ENCODE measurements at regions not wholly inside any gene's neighbourhood (a gene's known extent, or its start where the extent isn't known, plus 50 kb on each side); places are given as distances from the start of the nearest gene placed in this dataset.
A peak's percentile ranks its signal among the peaks of the same experiment; 100 is the strongest.

DNA sequence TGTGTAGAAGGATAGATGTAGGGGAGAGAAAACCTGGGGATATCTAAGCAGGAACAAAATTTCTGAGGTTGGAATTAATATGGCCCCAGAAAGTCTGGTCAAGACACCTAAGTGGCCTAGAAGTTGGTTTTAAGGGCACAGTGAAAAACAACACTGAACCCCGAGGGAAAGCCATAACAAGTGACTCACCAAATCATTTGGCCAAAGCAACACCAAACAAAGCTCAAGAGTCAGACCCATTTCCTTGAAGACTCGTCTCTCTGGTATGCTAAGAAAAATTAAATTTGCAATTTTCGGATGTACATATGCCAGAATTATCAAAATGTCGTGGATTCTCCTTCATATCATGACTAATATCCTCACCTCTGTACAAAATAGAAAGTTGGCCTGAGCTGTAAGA lies 162.9 kb downstream of the SMIM20 start:
- H3K9me3 ChIP-seq (replicated peaks in 1 of 2; ENCODE audit: control insufficient read depth in 1 of 2, insufficient read depth in 1 of 2, low read length in 2 of 2) = no peaks in the 10 kb centered on the region
- Mint-ChIP-seq H3K27me3 (ENCODE audit: low read depth in 3 of 3) (peaks cover 5 to 22% (median 7%) of the 10 kb centered on the region in 3 donors), H3K4me1 (peaks cover 64% of the 10 kb centered on the region), H3K4me3 (peak overlapping the region in 1 of 2 donors; percentile 61), H3K36me3 (peaks cover 10 to 19% of the 10 kb centered on the region in 2 donors), H3K27ac (peak overlapping the region; percentile 98 to 99 (median 98)), H3K9me3 (peaks cover 0 to 3% (median 0%) of the 10 kb centered on the region in 7 donors)
- peak overlapping the region in 1 of 3 experiments; percentile 15 for H3K4me3 ChIP-seq (replicated peaks in 1 of 3; ENCODE audit: low read depth in 2 of 3, low read length in 3 of 3)
- H3K27me3 ChIP-seq (ENCODE audit: control insufficient read depth in 2 of 2, insufficient read depth in 2 of 2, low read length in 2 of 2) = peaks cover 0 to 6% of the 10 kb centered on the region in 2 donors
- peak; percentile 34 to 61 (median 56) for DNase-seq
- peaks cover 54% of the 10 kb centered on the region in 2 donors for H3K4me1 ChIP-seq (ENCODE audit: control insufficient read depth in 1 of 2, insufficient read depth in 2 of 2, low read length in 2 of 2)
- peak overlapping the region; percentile 15 for H3K4me2 ChIP-seq (replicated peaks; ENCODE audit: extremely low read depth, low read length, poor library complexity, severe bottlenecking)
- no peak overlapping the region for H3K9ac ChIP-seq (ENCODE audit: insufficient read depth, low read length, poor library complexity, severe bottlenecking)
- WGBS (ENCODE audit: insufficient coverage) = 60% methylated on average over 1 of the region's 4 CpGs
- no peaks in the 10 kb centered on the region for H3K79me2 ChIP-seq (ENCODE audit: insufficient read depth, low read length)
- no peak overlapping the region for H2AFZ ChIP-seq (ENCODE audit: insufficient read depth, low read depth, low read length, poor library complexity, severe bottlenecking)
- no peaks in the 10 kb centered on the region for H3K36me3 ChIP-seq (replicated peaks in 1 of 2; ENCODE audit: control insufficient read depth in 1 of 2, insufficient read depth in 2 of 2, low read length in 2 of 2)
- TF ChIP-seq, protein P1, sequence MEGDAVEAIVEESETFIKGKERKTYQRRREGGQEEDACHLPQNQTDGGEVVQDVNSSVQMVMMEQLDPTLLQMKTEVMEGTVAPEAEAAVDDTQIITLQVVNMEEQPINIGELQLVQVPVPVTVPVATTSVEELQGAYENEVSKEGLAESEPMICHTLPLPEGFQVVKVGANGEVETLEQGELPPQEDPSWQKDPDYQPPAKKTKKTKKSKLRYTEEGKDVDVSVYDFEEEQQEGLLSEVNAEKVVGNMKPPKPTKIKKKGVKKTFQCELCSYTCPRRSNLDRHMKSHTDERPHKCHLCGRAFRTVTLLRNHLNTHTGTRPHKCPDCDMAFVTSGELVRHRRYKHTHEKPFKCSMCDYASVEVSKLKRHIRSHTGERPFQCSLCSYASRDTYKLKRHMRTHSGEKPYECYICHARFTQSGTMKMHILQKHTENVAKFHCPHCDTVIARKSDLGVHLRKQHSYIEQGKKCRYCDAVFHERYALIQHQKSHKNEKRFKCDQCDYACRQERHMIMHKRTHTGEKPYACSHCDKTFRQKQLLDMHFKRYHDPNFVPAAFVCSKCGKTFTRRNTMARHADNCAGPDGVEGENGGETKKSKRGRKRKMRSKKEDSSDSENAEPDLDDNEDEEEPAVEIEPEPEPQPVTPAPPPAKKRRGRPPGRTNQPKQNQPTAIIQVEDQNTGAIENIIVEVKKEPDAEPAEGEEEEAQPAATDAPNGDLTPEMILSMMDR (IDR thresholded peaks at IDR 0.05) = no peak
- H3K27ac ChIP-seq (ENCODE audit: low read depth in 1 of 2, low read length in 2 of 2) = peak overlapping the region in 1 of 2 donors; percentile 95
- intact Hi-C loops (cut with micrococcal nuclease) = loop anchor here in 1 of 2 donors (1.0 to 5.0 kb wide), 4 partner anchors 75 to 242 kb away; partner anchors contain the start of gene SEL1L3
- H4K20me1 ChIP-seq (ENCODE audit: insufficient read depth, low read length) = no peaks in the 10 kb centered on the region

DNA sequence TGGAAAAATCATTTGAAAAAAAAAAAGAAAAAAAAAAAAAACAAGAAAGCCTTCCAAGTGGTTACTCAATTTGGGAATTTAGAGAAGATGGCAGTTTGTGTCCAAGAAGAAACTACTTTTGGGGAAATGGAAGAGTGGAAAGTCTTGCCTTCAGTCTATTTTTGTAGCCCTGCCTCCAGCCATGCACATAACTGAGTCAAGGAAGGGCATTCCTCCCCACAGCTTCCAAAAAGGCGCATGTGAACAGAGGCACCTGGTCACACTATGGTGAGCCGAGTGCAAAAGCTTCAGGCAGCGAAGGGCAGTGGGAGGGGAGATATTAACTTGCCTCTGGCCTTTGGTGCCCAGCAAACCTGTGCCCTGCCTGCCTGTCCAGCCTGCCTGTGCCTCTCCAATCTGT lies 163.7 kb downstream of the SMIM20 start:
- Histone ChIP-seq H3K4me2 (replicated peaks; ENCODE audit: extremely low read depth, low read length, poor library complexity, severe bottlenecking) (no peak overlapping the region), H3K79me2 (ENCODE audit: insufficient read depth, low read length) (no peaks in the 10 kb centered on the region), H3K27me3 (ENCODE audit: control insufficient read depth in 2 of 2, insufficient read depth in 2 of 2, low read length in 2 of 2) (peaks cover 0 to 6% of the 10 kb centered on the region in 2 donors), H4K20me1 (ENCODE audit: insufficient read depth, low read length) (no peaks in the 10 kb centered on the region), H3K4me1 (ENCODE audit: control insufficient read depth in 1 of 2, insufficient read depth in 2 of 2, low read length in 2 of 2) (peaks cover 60 to 62% of the 10 kb centered on the region in 2 donors), H3K27ac (ENCODE audit: low read depth in 1 of 2, low read length in 2 of 2) (no peak overlapping the region), H3K9me3 (replicated peaks in 1 of 2; ENCODE audit: control insufficient read depth in 1 of 2, insufficient read depth in 1 of 2, low read length in 2 of 2) (no peaks in the 10 kb centered on the region), H2AFZ (ENCODE audit: insufficient read depth, low read depth, low read length, poor library complexity, severe bottlenecking) (no peak overlapping the region), H3K4me3 (replicated peaks in 1 of 3; ENCODE audit: low read depth in 2 of 3, low read length in 3 of 3) (no peak overlapping the region), H3K9ac (ENCODE audit: insufficient read depth, low read length, poor library complexity, severe bottlenecking) (no peak overlapping the region), H3K36me3 (replicated peaks in 1 of 2; ENCODE audit: control insufficient read depth in 1 of 2, insufficient read depth in 2 of 2, low read length in 2 of 2) (no peaks in the 10 kb centered on the region)
- Mint-ChIP-seq H3K27me3 (ENCODE audit: low read depth in 3 of 3) (peaks cover 5 to 20% (median 7%) of the 10 kb centered on the region in 3 donors), H3K36me3 (peaks cover 9 to 19% of the 10 kb centered on the region in 2 donors), H3K27ac (peak overlapping the region in 3 of 7 donors; percentile 44 to 98 (median 47)), H3K4me3 (no peak overlapping the region), H3K4me1 (peaks cover 67% of the 10 kb centered on the region), H3K9me3 (peaks cover 0 to 3% (median 0%) of the 10 kb centered on the region in 7 donors)
- TF ChIP-seq, protein P1 (IDR thresholded peaks at IDR 0.05) = no peak
- no peak for DNase-seq
- intact Hi-C loops (cut with micrococcal nuclease) = loop anchor here in 1 of 2 donors (5.0 kb wide), 3 partner anchors 75 to 215 kb away; partner anchors contain the start of gene SEL1L3
- WGBS (ENCODE audit: insufficient coverage) = no CpG with 5 or more reads among the region's 3 CpGs

All from CD14-positive monocyte (primary cell).